GM19328 (cell line): ENCODE measurements at regions not wholly inside any gene's neighbourhood (a gene's known extent, or its start where the extent isn't known, plus 50 kb on each side); places are given as distances from the start of the nearest gene placed in this dataset.
"Not testable (repeated sequence)": the region's sequence is repeated elsewhere in the genome, so short reads cannot be mapped to it uniquely, and the experiment has no call there.

Experiments used
- ATAC-seq: cut with Tn5 transposase; IDR thresholded peaks from one replicate; pipeline ENCODE4 v1.9.1; 2021; ENCODE audit warnings: mild to moderate bottlenecking, moderate library complexity; ENCODE audit not compliant: unreplicated experiment

- ATAC-seq: no peak
Measured at GRCh38 chr9:82757924-82758323, 305.0 kb downstream of the RASEF start.

GRCh38 chr9:82761027-82761426, 301.9 kb downstream of the RASEF start:
- no peak for ATAC-seq

GRCh38 chr9:82761956-82762355, 301.0 kb downstream of the RASEF start:
- ATAC-seq: no peak

GRCh38 chr9:82763656-82764055, 299.3 kb downstream of the RASEF start:
- no peak for ATAC-seq

- no peak for ATAC-seq
Measured at GRCh38 chr9:82764061-82764668, 298.8 kb downstream of the RASEF start.

GRCh38 chr9:82774707-82775231, 288.2 kb downstream of the RASEF start:
- not testable (repeated sequence) for ATAC-seq

GRCh38 chr9:82776508-82776907, 286.4 kb downstream of the RASEF start:
- ATAC-seq: no peak

- ATAC-seq: no peak
Measured at GRCh38 chr9:82777366-82777765, 285.6 kb downstream of the RASEF start.

GRCh38 chr9:82778923-82779322, 284.0 kb downstream of the RASEF start:
- ATAC-seq: not testable (repeated sequence)

GRCh38 chr9:82780017-82780416, 282.9 kb downstream of the RASEF start:
- no peak for ATAC-seq

GRCh38 chr9:82781921-82782392, 281.0 kb downstream of the RASEF start:
- ATAC-seq: no peak

- ATAC-seq: no peak
Measured at GRCh38 chr9:82783045-82783444, 279.9 kb downstream of the RASEF start.

- ATAC-seq: no peak
Measured at GRCh38 chr9:82784589-82784988, 278.4 kb downstream of the RASEF start.

- no peak for ATAC-seq
Measured at GRCh38 chr9:82789155-82789824, 273.7 kb downstream of the RASEF start.

GRCh38 chr9:82790875-82791274, 272.1 kb downstream of the RASEF start:
- no peak for ATAC-seq

- ATAC-seq: no peak
Measured at GRCh38 chr9:82791692-82792091, 271.2 kb downstream of the RASEF start.

GRCh38 chr9:82797534-82797933, 265.4 kb downstream of the RASEF start:
- ATAC-seq: no peak

- no peak for ATAC-seq
Measured at GRCh38 chr9:82799286-82799685, 263.7 kb downstream of the RASEF start.

- no peak for ATAC-seq
Measured at GRCh38 chr9:82805027-82805426, 257.9 kb downstream of the RASEF start.

GRCh38 chr9:82808478-82808877, 254.5 kb downstream of the RASEF start:
- ATAC-seq: no peak

GRCh38 chr9:82810915-82811314, 252.0 kb downstream of the RASEF start:
- ATAC-seq: no peak

GRCh38 chr9:82819260-82819659, 243.7 kb downstream of the RASEF start:
- no peak for ATAC-seq
